ENCODE measurements at regions not wholly inside any gene's neighbourhood (a gene's known extent, or its start where the extent isn't known, plus 50 kb on each side); places are given as distances from the start of the nearest gene placed in this dataset.

- Histone ChIP-seq H3K9me3 (no peaks in the 10 kb centered on the region), H3K36me3 (no peaks in the 10 kb centered on the region), H3K4me1 (peaks cover 0 to 29% (median 11%) of the 10 kb centered on the region in 4 donors), H3K27me3 (peaks cover 0 to 7% of the 10 kb centered on the region in 2 donors), H3K4me3 (no peak overlapping the region), H3K27ac (no peak overlapping the region)
- no peak for DNase-seq
- intact Hi-C loops (cut with DNase I; ENCODE audit: low total_unique reads), result no loop called here
- no peak for TF ChIP-seq CTCF (IDR thresholded peaks at IDR 0.05)
These were observed 188.4 kb upstream of the NLRP1 start for GRCh38 chr17:5772720-5773119.

- H3K27ac ChIP-seq, result no peak overlapping the region
- DNase-seq, result no peak
- no peak overlapping the region for H3K4me3 ChIP-seq
- H3K36me3 ChIP-seq, result no peaks in the 10 kb centered on the region
- H3K4me1 ChIP-seq, result peaks cover 0 to 29% (median 11%) of the 10 kb centered on the region in 4 donors
- H3K9me3 ChIP-seq, result no peaks in the 10 kb centered on the region
- intact Hi-C loops (cut with DNase I; ENCODE audit: low total_unique reads), result no loop called here
- TF ChIP-seq CTCF (IDR thresholded peaks at IDR 0.05), result no peak
- H3K27me3 ChIP-seq, result peaks cover 0 to under 1% of the 10 kb centered on the region in 2 donors
These were observed 189.6 kb upstream of the NLRP1 start for GRCh38 chr17:5773816-5774360.

GRCh38 chr17:5775098-5775497 is 190.8 kb upstream of the NLRP1 start:
- no peak for DNase-seq
- Histone ChIP-seq H3K4me3 (no peak overlapping the region), H3K36me3 (no peaks in the 10 kb centered on the region), H3K9me3 (no peaks in the 10 kb centered on the region), H3K27me3 (no peaks in the 10 kb centered on the region), H3K27ac (no peak overlapping the region), H3K4me1 (peaks cover 0 to 29% (median 11%) of the 10 kb centered on the region in 4 donors)
- intact Hi-C loops (cut with DNase I; ENCODE audit: low total_unique reads), result no loop called here
- TF ChIP-seq CTCF (IDR thresholded peaks at IDR 0.05), result no peak

- H3K27me3 ChIP-seq, result no peaks in the 10 kb centered on the region
- H3K36me3 ChIP-seq, result no peaks in the 10 kb centered on the region
- intact Hi-C loops (cut with DNase I; ENCODE audit: low total_unique reads), result no loop called here
- H3K9me3 ChIP-seq, result peaks cover 0 to 18% (median 6%) of the 10 kb centered on the region in 3 donors
- H3K4me3 ChIP-seq, result no peak overlapping the region
- no peak overlapping the region for H3K27ac ChIP-seq
- no peak for TF ChIP-seq CTCF (IDR thresholded peaks at IDR 0.05)
- no peak for DNase-seq
- H3K4me1 ChIP-seq, result peaks cover 0 to 19% (median 11%) of the 10 kb centered on the region in 4 donors
These were observed 196.2 kb upstream of the NLRP1 start for GRCh38 chr17:5780476-5780875.

- no peak for TF ChIP-seq CTCF (IDR thresholded peaks at IDR 0.05)
- H3K4me3 ChIP-seq, result no peak overlapping the region
These were observed 197.1 kb upstream of the NLRP1 start for GRCh38 chr17:5781236-5781927.

More at GRCh38 chr17:5781236-5781927, 197.1 kb upstream of the NLRP1 start:
- Histone ChIP-seq H3K27ac (no peak overlapping the region), H3K4me1 (peaks cover 0 to 10% (median 5%) of the 10 kb centered on the region in 4 donors), H3K27me3 (no peaks in the 10 kb centered on the region), H3K36me3 (no peaks in the 10 kb centered on the region), H3K9me3 (peaks cover 0 to 18% (median 6%) of the 10 kb centered on the region in 3 donors)
- intact Hi-C loops (cut with DNase I; ENCODE audit: low total_unique reads), result no loop called here
- no peak for DNase-seq
